VCaP (cell line): ENCODE measurements at regions not wholly inside any gene's neighbourhood (a gene's known extent, or its start where the extent isn't known, plus 50 kb on each side); places are given as distances from the start of the nearest gene placed in this dataset.

Source experiments
- H3K27ac ChIP-seq: fragments of 450-650 bp; 2 replicates; pipeline ENCODE4 v1.5.1; 2017
- TF ChIP-seq, protein P1 (sequence below): fragments of 450-650 bp; conservative IDR thresholded peaks from 2 replicates; pipeline ENCODE4 v1.5.1; 2017; ENCODE audit warnings: mild to moderate bottlenecking, moderate library complexity

DNA sequence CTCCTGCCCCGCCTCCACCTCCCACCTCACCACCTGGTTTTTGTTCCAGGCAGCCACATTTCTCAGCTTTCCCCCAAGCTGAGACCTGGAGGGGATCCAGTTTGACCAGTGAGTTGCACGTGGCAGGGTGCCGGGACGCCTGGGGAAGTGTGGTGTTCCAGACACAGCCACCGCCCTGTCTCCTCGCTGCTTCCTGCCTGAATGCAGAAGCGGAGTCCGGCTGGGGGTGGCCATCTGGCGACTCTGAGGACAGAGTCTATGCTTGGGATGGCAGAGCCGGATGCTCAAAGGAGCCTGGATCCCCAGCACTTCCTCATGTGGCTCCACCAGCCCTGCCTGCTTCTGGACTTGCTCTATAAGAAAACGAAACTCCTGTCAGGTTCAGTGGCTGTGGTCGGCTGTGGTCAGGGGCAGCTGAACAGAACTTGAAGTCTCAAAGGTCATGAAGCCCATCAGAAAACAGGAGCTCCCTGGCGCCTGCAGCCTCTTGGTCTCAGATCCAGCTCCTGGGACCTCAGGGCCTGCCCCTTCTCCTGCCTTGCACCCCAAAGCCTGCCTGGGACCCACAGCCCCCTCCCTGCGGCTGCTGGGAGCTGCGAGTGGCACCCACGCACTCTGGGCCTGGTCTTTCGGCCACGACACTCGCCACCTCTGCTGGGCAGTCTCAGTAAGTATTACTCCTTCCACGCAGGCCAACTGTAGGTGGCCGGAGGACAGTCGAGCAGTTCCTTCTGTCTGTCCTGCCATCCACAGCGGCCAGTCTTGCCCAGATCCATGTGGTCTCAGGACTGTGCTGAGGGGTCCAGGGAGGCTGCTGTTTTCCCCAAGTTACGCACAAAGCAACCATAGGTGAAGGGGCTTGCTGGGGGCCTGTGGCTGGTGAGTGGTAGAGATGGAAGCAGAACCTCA is 112.8 kb upstream of the MEF2A start:
- TF ChIP-seq, protein P1, sequence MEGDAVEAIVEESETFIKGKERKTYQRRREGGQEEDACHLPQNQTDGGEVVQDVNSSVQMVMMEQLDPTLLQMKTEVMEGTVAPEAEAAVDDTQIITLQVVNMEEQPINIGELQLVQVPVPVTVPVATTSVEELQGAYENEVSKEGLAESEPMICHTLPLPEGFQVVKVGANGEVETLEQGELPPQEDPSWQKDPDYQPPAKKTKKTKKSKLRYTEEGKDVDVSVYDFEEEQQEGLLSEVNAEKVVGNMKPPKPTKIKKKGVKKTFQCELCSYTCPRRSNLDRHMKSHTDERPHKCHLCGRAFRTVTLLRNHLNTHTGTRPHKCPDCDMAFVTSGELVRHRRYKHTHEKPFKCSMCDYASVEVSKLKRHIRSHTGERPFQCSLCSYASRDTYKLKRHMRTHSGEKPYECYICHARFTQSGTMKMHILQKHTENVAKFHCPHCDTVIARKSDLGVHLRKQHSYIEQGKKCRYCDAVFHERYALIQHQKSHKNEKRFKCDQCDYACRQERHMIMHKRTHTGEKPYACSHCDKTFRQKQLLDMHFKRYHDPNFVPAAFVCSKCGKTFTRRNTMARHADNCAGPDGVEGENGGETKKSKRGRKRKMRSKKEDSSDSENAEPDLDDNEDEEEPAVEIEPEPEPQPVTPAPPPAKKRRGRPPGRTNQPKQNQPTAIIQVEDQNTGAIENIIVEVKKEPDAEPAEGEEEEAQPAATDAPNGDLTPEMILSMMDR, result no peak
- no peak overlapping the region for H3K27ac ChIP-seq

DNA sequence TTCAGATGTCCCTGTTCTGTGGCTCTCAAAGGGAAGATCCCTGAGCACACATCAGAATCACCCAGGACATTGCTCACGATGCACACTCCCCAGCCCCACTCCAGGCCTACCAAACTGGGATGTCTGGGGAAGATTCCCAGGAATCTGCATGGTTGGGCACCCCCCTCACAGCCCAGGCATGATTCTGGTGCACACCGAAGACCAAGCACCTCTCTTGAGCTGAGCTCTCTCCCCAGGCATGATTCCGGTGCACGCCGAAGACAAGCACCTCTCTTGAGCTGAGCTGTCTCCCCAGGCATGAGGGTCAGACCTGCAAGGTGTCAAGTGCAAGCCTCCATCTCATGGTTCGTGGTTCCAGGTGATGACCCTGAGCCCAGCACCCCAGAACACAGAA is 112.2 kb upstream of the MEF2A start:
- TF ChIP-seq, protein P1, result no peak
- H3K27ac ChIP-seq, result no peak overlapping the region

DNA sequence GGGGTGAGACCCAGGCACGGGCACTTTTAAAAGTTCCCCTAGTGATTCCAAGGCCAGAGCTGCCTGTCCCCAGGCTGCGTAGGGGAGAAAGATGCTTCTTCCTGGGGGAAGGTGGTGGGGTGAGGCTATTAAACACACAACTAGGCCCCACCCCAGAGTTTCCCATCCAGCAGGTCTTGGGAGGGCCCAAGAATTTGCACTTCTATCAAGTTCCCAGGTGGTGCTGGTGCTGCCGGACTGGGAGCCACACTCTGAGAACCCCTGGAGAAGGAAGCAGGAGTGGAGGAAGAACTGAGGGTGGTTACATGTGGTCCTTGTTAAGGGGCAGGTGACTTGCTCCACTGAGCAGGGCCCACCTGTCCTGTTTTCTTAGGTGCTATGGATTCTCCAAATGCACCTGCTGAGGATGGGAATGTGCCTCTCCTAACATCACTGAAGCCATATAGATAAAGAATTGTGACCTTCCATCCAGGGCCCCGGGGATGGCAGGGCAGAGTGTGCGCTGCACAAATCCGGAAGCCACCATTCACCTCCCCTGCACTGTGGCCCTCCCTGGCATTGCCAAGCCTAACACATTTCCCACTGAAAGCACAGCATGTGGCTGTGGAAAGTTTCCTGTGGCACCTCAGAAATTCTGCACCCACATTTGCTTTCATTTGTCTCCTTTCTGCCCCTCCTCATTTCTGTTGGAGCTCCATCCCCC is 111.5 kb upstream of the MEF2A start:
- H3K27ac ChIP-seq, result no peak overlapping the region
- TF ChIP-seq, protein P1, result no peak

DNA sequence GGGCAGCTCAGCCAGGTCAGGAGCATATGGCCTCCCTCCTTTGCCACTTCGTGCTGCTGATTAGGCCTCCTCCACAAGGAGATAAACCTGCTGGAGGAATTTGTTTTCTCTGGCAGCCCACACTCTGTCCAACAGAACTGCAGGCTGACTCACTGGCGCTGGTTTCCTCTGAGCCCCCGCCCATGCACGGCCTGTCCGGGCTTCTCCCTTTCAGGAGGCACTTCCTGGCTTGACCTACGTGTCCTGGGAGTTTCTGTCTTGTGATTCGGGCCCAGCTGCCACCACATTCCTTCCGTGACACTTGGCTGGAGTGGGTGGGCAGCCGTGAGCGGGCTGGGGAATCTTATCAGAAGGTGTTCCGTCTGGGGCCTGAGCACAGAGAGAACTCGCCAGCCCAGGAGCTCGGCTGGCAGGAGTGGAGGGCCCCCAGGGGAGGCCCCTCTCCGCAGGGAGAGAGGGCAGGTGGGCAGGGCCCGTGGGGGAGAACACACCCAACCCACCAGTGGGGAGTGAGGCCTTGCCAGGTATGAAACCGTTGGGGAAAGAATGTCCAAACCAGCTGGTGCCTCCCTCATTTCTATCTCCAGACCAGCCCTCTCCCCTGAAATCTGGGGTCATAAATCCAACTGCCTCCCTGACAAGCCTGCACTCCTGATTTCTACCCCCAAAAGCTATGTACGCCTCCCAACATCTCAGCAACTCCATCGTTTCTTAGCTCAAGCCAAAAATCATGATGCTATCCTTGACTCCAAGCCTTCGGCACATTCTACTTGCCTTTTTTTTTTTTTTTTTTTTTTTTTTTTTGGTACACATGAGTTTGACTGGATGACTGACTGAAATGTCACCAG is 110.6 kb upstream of the MEF2A start:
- TF ChIP-seq, protein P1, result no peak
- no peak overlapping the region for H3K27ac ChIP-seq

DNA sequence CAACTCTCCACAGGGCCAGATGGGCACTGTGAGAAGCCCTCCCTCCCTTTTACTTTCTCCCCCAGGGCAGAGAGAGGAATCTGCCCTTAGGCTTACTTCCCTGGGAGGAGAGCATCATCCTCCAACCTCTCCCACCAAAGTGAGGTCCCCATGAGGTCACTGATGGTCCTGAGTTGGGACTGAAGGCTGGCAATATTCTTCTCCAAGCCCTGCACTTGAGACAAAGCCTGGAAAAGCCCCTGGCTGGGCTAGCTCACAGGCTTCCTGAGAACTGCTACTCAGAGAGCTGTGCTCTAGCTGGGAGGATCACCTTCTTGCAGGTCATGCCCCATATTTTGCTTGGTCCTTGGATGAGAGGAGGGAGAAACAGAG is 110.0 kb upstream of the MEF2A start:
- TF ChIP-seq, protein P1, result no peak
- H3K27ac ChIP-seq, result no peak overlapping the region

DNA sequence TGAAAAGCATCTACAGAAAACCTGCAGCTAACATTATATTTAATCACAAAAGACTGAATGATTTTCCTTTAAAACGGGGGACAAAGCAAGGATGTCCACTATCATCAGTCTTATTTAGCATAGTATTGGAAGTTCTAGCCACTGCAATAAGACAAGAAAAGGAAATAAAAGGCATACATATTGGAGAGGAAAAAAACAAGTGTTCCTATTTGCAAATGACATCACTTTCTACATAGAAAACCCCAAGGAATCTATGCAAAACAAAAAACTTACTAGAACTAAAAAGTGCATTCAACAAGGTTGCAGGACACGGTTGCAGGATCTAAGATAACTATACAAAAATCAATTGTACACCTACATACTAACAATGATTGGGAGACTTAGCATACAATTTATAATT is 101.6 kb upstream of the MEF2A start:
- no peak overlapping the region for H3K27ac ChIP-seq
- TF ChIP-seq, protein P1, result no peak
